ENCODE measurements at regions not wholly inside any gene's neighbourhood (a gene's known extent, or its start where the extent isn't known, plus 50 kb on each side); places are given as distances from the start of the nearest gene placed in this dataset.
"Not testable (repeated sequence)": the region's sequence is repeated elsewhere in the genome, so short reads cannot be mapped to it uniquely, and the experiment has no call there.

DNA sequence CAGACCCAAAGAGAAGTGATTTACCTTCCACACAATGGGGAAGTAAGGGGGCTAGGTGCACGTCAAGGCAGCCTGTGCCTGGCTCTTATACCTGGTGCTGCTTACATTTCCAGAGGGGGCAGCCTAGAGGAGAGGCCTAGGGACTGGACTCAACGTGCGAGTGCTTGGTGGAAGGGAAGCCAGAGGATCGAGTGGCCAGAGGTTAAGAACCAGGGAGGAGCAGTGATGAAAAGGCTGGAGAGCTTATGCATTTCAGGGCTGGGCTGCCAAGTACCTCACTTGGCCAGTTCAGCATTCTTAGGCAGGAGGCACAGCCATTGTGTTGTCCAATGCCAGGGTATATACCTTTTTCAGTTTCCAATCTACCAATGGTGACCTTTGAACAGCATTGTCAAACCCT lies 77.4 kb downstream of the LAT start:
- H3K9ac ChIP-seq (ENCODE audit: low read depth, low read length); H4K20me1 ChIP-seq (ENCODE audit: insufficient read depth, low read length); DNase-seq; H3K36me3 ChIP-seq (ENCODE audit: control insufficient read depth, insufficient read depth, low read length); H4K91ac ChIP-seq (ENCODE audit: insufficient read depth, low read depth, low read length); H3K4me3 ChIP-seq (ENCODE audit: insufficient read depth, low read depth, low read length); H3K9me3 ChIP-seq (ENCODE audit: control insufficient read depth, insufficient read depth, low read length); H3K79me1 ChIP-seq (ENCODE audit: low read depth in 1 of 2, low read length in 2 of 2); BruUV-seq (replicated peaks); H2BK15ac ChIP-seq (ENCODE audit: low read depth, low read length); H3K27ac ChIP-seq (ENCODE audit: insufficient read depth, low read length); H2BK120ac ChIP-seq (ENCODE audit: low read depth, low read length); H3K14ac ChIP-seq (replicated peaks; ENCODE audit: low read depth, low read length); H3K4me2 ChIP-seq (ENCODE audit: low read depth, low read length); H2BK20ac ChIP-seq (ENCODE audit: low read depth, low read length); H3K56ac ChIP-seq (ENCODE audit: extremely low read depth, insufficient read depth, low read length); H3K27me3 ChIP-seq (ENCODE audit: control insufficient read depth, insufficient read depth, low read length); H2AK5ac ChIP-seq (ENCODE audit: low read depth, low read length); H2AK9ac ChIP-seq (replicated peaks; ENCODE audit: low read depth, low read length, poor library complexity); H3K23ac ChIP-seq (ENCODE audit: low read depth, low read length); dilution Hi-C loops (cut with HindIII; ENCODE audit: low sequenced_read_pairs, unreplicated experiment); H2BK5ac ChIP-seq (ENCODE audit: low read depth, low read length, poor library complexity, severe bottlenecking); H3K4ac ChIP-seq (ENCODE audit: low read depth, low read length); H3K4me1 ChIP-seq (ENCODE audit: control insufficient read depth, insufficient read depth, low read length); POLR2A ChIA-PET (ENCODE audit: unreplicated experiment); CTCF ChIA-PET; H4K5ac ChIP-seq (ENCODE audit: low read depth, low read length); H3K9me1 ChIP-seq (ENCODE audit: insufficient read depth, low read length); H2AFZ ChIP-seq (replicated peaks; ENCODE audit: low read length, poor library complexity); H3K18ac ChIP-seq (ENCODE audit: low read depth, low read length); intact Hi-C loops (cut with micrococcal nuclease); in situ Hi-C loops (cut with MboI; ENCODE audit: low sequenced_read_pairs); ATAC-seq (ENCODE audit: low read depth); H4K8ac ChIP-seq (ENCODE audit: low read depth in 2 of 2, low read length in 2 of 2): not testable (repeated sequence)
- no CpG with 5 or more reads among the region's 4 CpGs for WGBS, 2 experiments (ENCODE audit: extremely low coverage in 2 of 2, insufficient read length in 1 of 2)

DNA sequence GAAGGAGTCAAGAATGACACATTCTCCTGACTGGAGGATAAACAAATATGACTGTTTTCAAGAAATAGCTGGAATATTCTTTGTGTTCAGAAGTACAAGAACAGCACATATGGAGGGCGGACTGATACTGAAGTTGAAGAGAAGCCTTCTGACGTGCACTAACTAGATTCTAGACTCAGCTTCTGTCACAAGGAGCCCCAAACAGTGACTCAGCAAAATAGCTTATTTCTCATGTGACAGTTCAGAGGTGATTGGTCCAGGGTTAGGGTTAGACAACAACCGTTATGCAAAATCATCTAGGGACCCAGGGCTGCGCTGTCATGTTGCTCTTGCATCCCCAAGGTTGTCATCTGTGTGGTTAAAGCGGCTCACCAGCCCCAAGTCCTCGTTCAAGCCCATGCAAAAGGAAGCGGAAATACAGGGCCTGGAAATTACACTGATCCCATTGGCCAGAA lies 76.6 kb downstream of the LAT start:
- H3K79me1 ChIP-seq (ENCODE audit: low read depth in 1 of 2, low read length in 2 of 2); POLR2A ChIA-PET (ENCODE audit: unreplicated experiment); H4K8ac ChIP-seq (ENCODE audit: low read depth in 2 of 2, low read length in 2 of 2); H3K14ac ChIP-seq (replicated peaks; ENCODE audit: low read depth, low read length); intact Hi-C loops (cut with micrococcal nuclease); H4K20me1 ChIP-seq (ENCODE audit: insufficient read depth, low read length); CTCF ChIA-PET; H3K4me2 ChIP-seq (ENCODE audit: low read depth, low read length); H2AFZ ChIP-seq (replicated peaks; ENCODE audit: low read length, poor library complexity); in situ Hi-C loops (cut with MboI; ENCODE audit: low sequenced_read_pairs); H2AK9ac ChIP-seq (replicated peaks; ENCODE audit: low read depth, low read length, poor library complexity); H3K4ac ChIP-seq (ENCODE audit: low read depth, low read length); H3K9me3 ChIP-seq (ENCODE audit: control insufficient read depth, insufficient read depth, low read length); H2BK120ac ChIP-seq (ENCODE audit: low read depth, low read length); H3K9ac ChIP-seq (ENCODE audit: low read depth, low read length); BruUV-seq (replicated peaks); H3K4me3 ChIP-seq (ENCODE audit: insufficient read depth, low read depth, low read length); H3K36me3 ChIP-seq (ENCODE audit: control insufficient read depth, insufficient read depth, low read length); H3K27me3 ChIP-seq (ENCODE audit: control insufficient read depth, insufficient read depth, low read length); H3K4me1 ChIP-seq (ENCODE audit: control insufficient read depth, insufficient read depth, low read length); H4K91ac ChIP-seq (ENCODE audit: insufficient read depth, low read depth, low read length); H3K9me1 ChIP-seq (ENCODE audit: insufficient read depth, low read length); H3K23ac ChIP-seq (ENCODE audit: low read depth, low read length); H3K18ac ChIP-seq (ENCODE audit: low read depth, low read length); H2BK5ac ChIP-seq (ENCODE audit: low read depth, low read length, poor library complexity, severe bottlenecking); H3K56ac ChIP-seq (ENCODE audit: extremely low read depth, insufficient read depth, low read length); H2BK20ac ChIP-seq (ENCODE audit: low read depth, low read length); DNase-seq; dilution Hi-C loops (cut with HindIII; ENCODE audit: low sequenced_read_pairs, unreplicated experiment); H3K27ac ChIP-seq (ENCODE audit: insufficient read depth, low read length); H4K5ac ChIP-seq (ENCODE audit: low read depth, low read length); H2BK15ac ChIP-seq (ENCODE audit: low read depth, low read length); H2AK5ac ChIP-seq (ENCODE audit: low read depth, low read length): not testable (repeated sequence)
- WGBS, 2 experiments (ENCODE audit: extremely low coverage in 2 of 2, insufficient read length in 1 of 2) = no CpG with 5 or more reads among the region's 7 CpGs
- peak; percentile 61 for ATAC-seq (ENCODE audit: low read depth)

Data from IMR-90 (cell line).